Heart right ventricle (tissue), 16 donors: ENCODE measurements at regions not wholly inside any gene's neighbourhood (a gene's known extent, or its start where the extent isn't known, plus 50 kb on each side); places are given as distances from the start of the nearest gene placed in this dataset.
A peak's percentile ranks its signal among the peaks of the same experiment; 100 is the strongest.

ENCODE experiments used
- ATAC-seq, 8 donors: fragments of 200-7000 bp; cut with Tn5 transposase; one replicate each; pipeline ENCODE4 v1.9.1; 2020; ENCODE audit warnings: mild to moderate bottlenecking in 8 of 8, moderate library complexity in 8 of 8, moderate number of reproducible peaks in 1 of 8
- DNase-seq, 2 donors: peaks; one replicate each; pipeline ENCODE4 v3.0.0-alpha.2; 2020
- H3K27ac ChIP-seq, 10 donors: fragments of 200-600 bp; sonication (generic) in 2 of 10; one replicate each; pipeline versions ENCODE4 v1.5.0 to v1.8.0; 2020 to 2022; ENCODE audit warnings: mild to moderate bottlenecking in 3 of 10
- H3K27me3 ChIP-seq, 7 donors: fragments of 200-600 bp; one replicate each; pipeline ENCODE4 v1.8.0; 2021 to 2022; ENCODE audit warnings: mild to moderate bottlenecking in 2 of 7
- H3K36me3 ChIP-seq, 9 donors: fragments of 200-600 bp; sonication (generic) in 1 of 9; one replicate each; pipeline versions ENCODE4 v1.5.0 to v1.8.0; 2020 to 2022; ENCODE audit warnings: mild to moderate bottlenecking in 2 of 9
- H3K4me1 ChIP-seq, 9 donors: fragments of 200-600 bp; sonication (generic) in 1 of 9; one replicate each; pipeline versions ENCODE4 v1.5.0 to v1.8.0; 2020 to 2022; ENCODE audit warnings: mild to moderate bottlenecking in 4 of 9
- H3K4me3 ChIP-seq, 10 donors: fragments of 200-600 bp; sonication (generic) in 2 of 10; one replicate each; pipeline versions ENCODE4 v1.5.0 to v1.8.0; 2020 to 2022; ENCODE audit warnings: mild to moderate bottlenecking in 7 of 10, moderate library complexity in 2 of 10
- H3K9me3 ChIP-seq, 11 donors: fragments of 200-600 bp in 10 of 11; sonication (generic) in 2 of 11; one replicate each; pipeline versions ENCODE4 v1.5.0 to v1.8.0; 2013 to 2022; ENCODE audit warnings: mild to moderate bottlenecking in 2 of 11, control low read depth in 1 of 11, moderate library complexity in 1 of 11
- WGBS, 2 donors: extraction: QIAGEN DNeasy Blood & Tissue Kit; methylation state at CpG; one replicate each; pipeline ENCODE4 v1.1.7; 2013; ENCODE audit warnings: inconsistent platforms in 1 of 2; 5-methylcytosine and 5-hydroxymethylcytosine counted together
- intact Hi-C, 10 donors: fragments of 100-400 bp; cut with DNase I; formaldehyde crosslinking; loops; one replicate each; pipeline versions ENCODE4 v1.11.1 to v1.14.2; 2022
- TF ChIP-seq, protein P1 (sequence below), 9 donors: fragments of 200-600 bp; sonication (generic) in 2 of 9; IDR thresholded peaks; one replicate each; pipeline versions ENCODE4 v1.5.0 to v1.8.0; 2021 to 2022; ENCODE audit warnings: antibody characterized with exemption in 9 of 9, mild to moderate bottlenecking in 5 of 9, moderate library complexity in 1 of 9
- donor health status: Arrhythmogenic right ventricular cardiomyopathy.
- donor health status: ischemic (EF 13 %, LVEDD 7.1; RV severe dilation, severe dysfunction).
- donor health status: healthy with polysubstance abuse.
- donor health status: DM: no; HTN: yes; CAD: no.
- donor health status: DM: no; HTN: no; CAD: no.
- donor health status: ischemic (EF 25% LVEDD 6.9; RV normal size, moderate dysfunction).
- donor health status: ischemic (EF 25% LVEDD 5.7; RV mildly dilated, moderate dysfunction).
- donor health status: healthy.
- donor health status: DM: yes; HTN: yes; CAD: no.
- donor health status: Ischemic cardiomyopathy.
- donor health status: ischemic (EF 35%, LVEDD 5.7; RV mildly dilated, moderate dysfunction).
- donor health status: nonischemic (EF 11% LVEDD 7.7; RV severe dilation, severe dysfunction).
- donor health status: DM: yes; HTN: yes; CAD: no.
- donor health status: PGD.
- donor health status: ischemic (EF 29% LVEDD 5.4; RV normal size, mild dysfunction).
- donor health status: nonischemic (EF 23%, LVEDD 6.1; RV moderate dilation, normal function).

DNA sequence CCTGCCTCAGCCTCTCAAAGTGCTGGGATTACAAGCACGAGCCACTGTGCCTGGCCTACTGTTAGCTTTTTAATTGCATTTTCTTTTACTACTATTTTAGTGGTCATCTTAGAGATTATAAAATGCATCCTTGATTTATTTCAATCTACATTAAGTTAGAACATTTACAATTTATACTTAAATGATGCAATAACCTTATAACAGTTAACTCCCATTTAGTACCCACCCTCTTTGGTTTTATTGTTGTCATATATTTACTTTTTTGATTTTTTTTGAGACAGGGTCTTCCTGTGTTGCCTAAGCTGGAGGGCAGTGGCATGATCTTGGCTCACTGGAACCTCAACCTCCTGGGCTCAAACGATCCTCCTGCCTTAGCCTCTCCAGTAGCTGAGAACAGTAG is 77.3 kb downstream of the PPCDC start:
- Histone ChIP-seq H3K4me3 (no peak overlapping the region), H3K4me1 (peaks cover 0 to 19% (median 8%) of the 10 kb centered on the region in 9 donors), H3K36me3 (no peaks in the 10 kb centered on the region), H3K27me3 (no peaks in the 10 kb centered on the region), H3K27ac (no peak overlapping the region), H3K9me3 (no peaks in the 10 kb centered on the region)
- 94 to 97% methylated on average over 2 of the region's 2 CpGs for WGBS, 2 donors
- intact Hi-C loops: no loop called here
- ATAC-seq (no peak), DNase-seq (no peak)
- TF ChIP-seq, protein P1, sequence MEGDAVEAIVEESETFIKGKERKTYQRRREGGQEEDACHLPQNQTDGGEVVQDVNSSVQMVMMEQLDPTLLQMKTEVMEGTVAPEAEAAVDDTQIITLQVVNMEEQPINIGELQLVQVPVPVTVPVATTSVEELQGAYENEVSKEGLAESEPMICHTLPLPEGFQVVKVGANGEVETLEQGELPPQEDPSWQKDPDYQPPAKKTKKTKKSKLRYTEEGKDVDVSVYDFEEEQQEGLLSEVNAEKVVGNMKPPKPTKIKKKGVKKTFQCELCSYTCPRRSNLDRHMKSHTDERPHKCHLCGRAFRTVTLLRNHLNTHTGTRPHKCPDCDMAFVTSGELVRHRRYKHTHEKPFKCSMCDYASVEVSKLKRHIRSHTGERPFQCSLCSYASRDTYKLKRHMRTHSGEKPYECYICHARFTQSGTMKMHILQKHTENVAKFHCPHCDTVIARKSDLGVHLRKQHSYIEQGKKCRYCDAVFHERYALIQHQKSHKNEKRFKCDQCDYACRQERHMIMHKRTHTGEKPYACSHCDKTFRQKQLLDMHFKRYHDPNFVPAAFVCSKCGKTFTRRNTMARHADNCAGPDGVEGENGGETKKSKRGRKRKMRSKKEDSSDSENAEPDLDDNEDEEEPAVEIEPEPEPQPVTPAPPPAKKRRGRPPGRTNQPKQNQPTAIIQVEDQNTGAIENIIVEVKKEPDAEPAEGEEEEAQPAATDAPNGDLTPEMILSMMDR (IDR thresholded peaks at IDR 0.05): no peak

DNA sequence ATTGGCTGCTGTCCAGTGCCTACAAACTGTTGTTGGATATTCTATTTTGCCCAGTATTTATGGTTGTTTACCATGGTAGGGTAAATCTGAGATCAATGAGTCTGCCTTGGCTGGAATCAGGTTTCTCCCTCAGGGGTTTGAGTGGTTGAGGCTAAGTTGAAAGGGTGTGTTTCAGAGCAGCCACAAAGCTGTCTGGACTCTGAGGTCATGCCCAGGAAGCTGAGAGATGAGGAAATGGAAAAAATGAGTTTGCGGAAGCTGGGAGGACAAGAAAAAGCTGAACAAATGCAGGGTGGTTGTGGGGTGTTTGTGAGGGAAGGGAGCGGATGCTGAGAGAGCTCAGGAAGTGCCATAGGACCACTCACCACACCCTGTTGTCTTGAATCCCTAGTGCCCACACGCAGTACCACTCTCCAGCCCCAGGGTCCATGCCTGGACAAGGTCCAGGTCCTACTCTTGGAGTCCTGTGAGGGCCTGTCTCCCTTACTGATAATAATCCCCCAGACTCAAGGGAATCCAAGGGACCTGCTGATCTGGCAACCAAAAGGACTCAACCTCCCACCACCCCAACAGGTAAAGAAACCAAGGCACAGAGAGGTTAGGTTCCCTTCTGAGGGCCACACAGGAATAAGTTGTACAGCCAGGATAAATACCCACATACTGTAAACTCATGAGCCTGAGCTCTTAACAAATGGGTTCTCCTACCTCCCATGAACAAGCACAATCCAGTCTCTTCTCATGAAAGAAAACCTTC is 81.6 kb downstream of the PPCDC start:
- intact Hi-C loops: no loop called here
- Histone ChIP-seq H3K27me3 (no peaks in the 10 kb centered on the region), H3K4me1 (peaks cover 0 to 55% (median 8%) of the 10 kb centered on the region in 9 donors), H3K36me3 (no peaks in the 10 kb centered on the region), H3K4me3 (no peak overlapping the region), H3K9me3 (no peaks in the 10 kb centered on the region), H3K27ac (peak overlapping the region in 6 of 10 donors; percentile 19 to 92 (median 54))
- TF ChIP-seq, protein P1 (IDR thresholded peaks at IDR 0.05): no peak
- 51 to 55% methylated on average over 3 of the region's 3 CpGs for WGBS, 2 donors
- ATAC-seq (peak; percentile 44 to 83 (median 76)), DNase-seq (peak in 1 of 2 donors; percentile 64)

DNA sequence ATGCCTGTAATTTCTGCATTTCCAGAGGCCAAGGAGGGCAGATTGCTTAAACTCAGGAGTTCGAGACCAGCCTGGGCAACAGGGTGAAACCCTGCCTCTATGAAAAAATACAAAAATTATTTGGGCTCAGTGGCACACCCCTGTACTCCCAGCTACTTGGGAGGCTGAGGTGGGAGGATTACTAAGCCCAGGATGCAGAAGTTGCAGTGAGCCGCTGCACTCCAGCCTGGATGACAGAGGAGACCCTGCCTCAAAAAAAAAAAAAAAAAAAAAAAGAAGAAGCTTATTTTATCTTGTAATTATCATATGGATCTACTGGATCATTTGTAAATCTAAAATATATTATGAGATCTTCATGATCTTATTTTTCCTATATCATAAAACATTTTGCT is 84.1 kb downstream of the PPCDC start:
- H3K27ac ChIP-seq: peak overlapping the region in 1 of 10 donors; percentile 74
- no peaks in the 10 kb centered on the region for H3K9me3 ChIP-seq
- whole genome bisulfite sequencing, 2 donors: 90 to 97% methylated on average over 2 of the region's 2 CpGs
- peaks cover 0 to 80% (median 8%) of the 10 kb centered on the region in 9 donors for H3K4me1 ChIP-seq
- no peak for ATAC-seq
- no peak for DNase-seq
- H3K4me3 ChIP-seq: no peak overlapping the region
- intact Hi-C loops: no loop called here
- H3K27me3 ChIP-seq: no peaks in the 10 kb centered on the region
- TF ChIP-seq, protein P1 (IDR thresholded peaks at IDR 0.05): no peak
- no peaks in the 10 kb centered on the region for H3K36me3 ChIP-seq

DNA sequence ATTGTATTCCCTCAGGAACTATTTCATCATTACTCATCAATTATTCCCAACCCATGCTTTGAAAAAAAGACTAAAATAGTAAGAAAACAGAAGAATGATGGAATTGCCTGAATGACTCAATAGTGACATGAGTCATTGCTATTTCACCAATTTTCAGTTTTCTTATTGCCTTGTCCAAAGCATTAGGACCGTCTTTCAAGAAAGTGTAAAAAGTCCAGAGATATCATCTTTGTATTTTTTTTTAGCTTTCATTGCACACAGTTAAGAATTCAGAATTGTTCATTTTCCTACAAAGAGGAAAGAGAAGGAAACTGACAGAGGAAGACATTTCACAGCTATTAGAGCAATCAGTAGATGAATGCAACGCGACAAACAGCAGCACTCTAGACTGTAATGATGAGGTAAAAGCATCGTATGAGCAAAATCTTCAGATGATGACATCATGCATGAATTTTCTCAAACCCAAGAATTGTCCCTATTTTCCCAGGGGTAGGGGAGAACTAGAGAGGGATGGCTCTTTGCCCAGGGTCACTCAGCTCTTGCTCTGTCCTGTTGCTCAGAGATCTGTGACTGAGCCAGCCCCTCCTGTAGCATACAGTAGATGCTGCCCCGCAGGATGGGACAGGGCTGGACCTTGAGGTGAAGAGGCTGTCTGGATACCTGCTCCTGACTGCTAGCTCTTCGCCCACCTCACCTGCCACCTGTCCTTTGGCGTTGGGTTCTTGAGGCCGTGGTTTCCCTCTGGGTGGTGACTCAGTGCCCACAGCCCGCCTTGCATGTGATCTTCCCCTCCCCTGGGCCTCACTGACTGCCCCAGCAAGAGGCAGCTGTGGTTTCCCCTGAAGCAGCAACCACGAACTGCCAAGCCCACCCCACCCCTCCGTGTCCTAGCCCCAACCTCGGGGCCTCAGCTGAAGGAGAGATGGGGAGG is 84.8 kb downstream of the PPCDC start:
- peak overlapping the region in 2 of 10 donors; percentile 21 to 74 for H3K27ac ChIP-seq
- H3K36me3 ChIP-seq: no peaks in the 10 kb centered on the region
- 78 to 80% methylated on average over 12 of the region's 12 CpGs for whole genome bisulfite sequencing, 2 donors
- DNase-seq: peak in 1 of 2 donors; percentile 21
- peaks cover 0 to 6% (median 0%) of the 10 kb centered on the region in 11 donors for H3K9me3 ChIP-seq
- no peak overlapping the region for H3K4me3 ChIP-seq
- TF ChIP-seq, protein P1 (IDR thresholded peaks at IDR 0.05): no peak
- H3K4me1 ChIP-seq: peaks cover 0 to 87% (median 8%) of the 10 kb centered on the region in 9 donors
- intact Hi-C loops: no loop called here
- H3K27me3 ChIP-seq: no peaks in the 10 kb centered on the region
- peak in 4 of 8 donors; percentile 18 to 56 (median 26) for ATAC-seq
